NCI-H1436 treated with DMSO at 0.1 percent for 48 hours (cell line): ENCODE measurements at regions not wholly inside any gene's neighbourhood (a gene's known extent, or its start where the extent isn't known, plus 50 kb on each side); places are given as distances from the start of the nearest gene placed in this dataset.
"Not testable (repeated sequence)": the region's sequence is repeated elsewhere in the genome, so short reads cannot be mapped to it uniquely, and the experiment has no call there.

Source experiments
- DNase-seq: peaks from one replicate; lab custom pipeline; 2025; lab: John Stamatoyannopoulos, UW

- no peak for DNase-seq
Observed at GRCh38 chr2:241958818-241959545, 89.5 kb downstream of the RTP5 start.

GRCh38 chr2:241959751-241960269 lies 90.3 kb downstream of the RTP5 start:
- no peak for DNase-seq

GRCh38 chr2:241961454-241961853 lies 91.9 kb downstream of the RTP5 start:
- DNase-seq: no peak

- DNase-seq: no peak
Observed at GRCh38 chr2:241964133-241964532, 94.6 kb downstream of the RTP5 start.

GRCh38 chr2:241965931-241966412 lies 96.4 kb downstream of the RTP5 start:
- DNase-seq: no peak

GRCh38 chr2:241966647-241967466 lies 97.3 kb downstream of the RTP5 start:
- DNase-seq: no peak

GRCh38 chr2:241967467-241968144 lies 98.1 kb downstream of the RTP5 start:
- DNase-seq: peak; percentile 53

- no peak for DNase-seq
Observed at GRCh38 chr2:241968417-241968816, 98.9 kb downstream of the RTP5 start.

GRCh38 chr2:241969182-241969581 lies 99.7 kb downstream of the RTP5 start:
- DNase-seq: not testable (repeated sequence)

- DNase-seq: no peak
Observed at GRCh38 chr2:241970716-241971115, 101.2 kb downstream of the RTP5 start.

GRCh38 chr2:241974096-241974495 lies 104.6 kb downstream of the RTP5 start:
- no peak for DNase-seq

GRCh38 chr2:241974851-241975592 lies 105.5 kb downstream of the RTP5 start:
- DNase-seq: no peak

GRCh38 chr2:241975593-241976284 lies 106.2 kb downstream of the RTP5 start:
- DNase-seq: no peak

- no peak for DNase-seq
Observed at GRCh38 chr2:241976296-241976695, 106.8 kb downstream of the RTP5 start.

GRCh38 chr2:241977557-241978300 lies 108.2 kb downstream of the RTP5 start:
- no peak for DNase-seq

- DNase-seq: no peak
Observed at GRCh38 chr2:241978670-241979069, 109.1 kb downstream of the RTP5 start.

- no peak for DNase-seq
Observed at GRCh38 chr2:241980193-241980592, 110.7 kb downstream of the RTP5 start.

- no peak for DNase-seq
Observed at GRCh38 chr2:241981076-241981700, 111.7 kb downstream of the RTP5 start.

GRCh38 chr2:241982706-241983570 lies 113.4 kb downstream of the RTP5 start:
- no peak for DNase-seq
